ENCODE measurements at regions not wholly inside any gene's neighbourhood (a gene's known extent, or its start where the extent isn't known, plus 50 kb on each side); places are given as distances from the start of the nearest gene placed in this dataset.

- Histone ChIP-seq H4K20me1 (replicated peaks; ENCODE audit: control insufficient read depth, insufficient read depth, low read length) (no peaks in the 10 kb centered on the region), H3K9me1 (ENCODE audit: control insufficient read depth, insufficient read depth, low read length) (no peaks in the 10 kb centered on the region), H3K27me3 (ENCODE audit: control insufficient read depth in 2 of 2, insufficient read depth in 2 of 2, low read length in 2 of 2) (no peaks in the 10 kb centered on the region), H2AFZ (ENCODE audit: low read depth, low read length) (peak overlapping the region; percentile 79), H3K4me2 (ENCODE audit: insufficient read depth, low read length) (no peak overlapping the region), H3K36me3 (ENCODE audit: control insufficient read depth, insufficient read depth, low read length) (no peaks in the 10 kb centered on the region), H3K27ac (ENCODE audit: extremely low read depth, low read depth, low read length) (no peak overlapping the region), H3K79me2 (ENCODE audit: control insufficient read depth, insufficient read depth, low read length) (no peaks in the 10 kb centered on the region), H3K4me3 (no peak overlapping the region), H3K9ac (ENCODE audit: insufficient read depth in 1 of 2, low read depth in 2 of 2, low read length in 2 of 2) (peak overlapping the region in 1 of 2 experiments; percentile 1; a peak in 1 of 4 replicates), H3K4me1 (replicated peaks in 1 of 2; ENCODE audit: control insufficient read depth in 2 of 2, insufficient read depth in 2 of 2, low read length in 2 of 2) (peaks cover 8 to 39% of the 10 kb centered on the region in 2 experiments), H3K9me3 (replicated peaks; ENCODE audit: control insufficient read depth, insufficient read depth, low read depth, low read length) (no peaks in the 10 kb centered on the region)
- no peak; the same call in 1 of the 3 replicates for ATAC-seq
- POLR2A ChIA-PET: interaction anchor here (0.7 to 4.5 kb wide), 7 partner anchors 10 to 275 kb away, joined by 3 to 37 read pairs (median 4); partner anchors contain the start of gene BHLHE40
- in situ Hi-C loops (cut with MboI) (no loop called here), intact Hi-C loops (cut with micrococcal nuclease) (no loop called here)
- WGBS (ENCODE audit: insufficient coverage, low coverage, missing lambda C conversion rate): 52% methylated on average over 2 of the region's 2 CpGs
- BruUV-seq (replicated peaks): no TSS peak
- FAIRE-seq: no peak
- TF ChIP-seq ELK3 (CRISPR knock-in tag; IDR thresholded peaks at IDR 0.05) (no peak), ZNF592 (IDR thresholded peaks at IDR 0.05) (no peak), ZNF76 (CRISPR knock-in tag; IDR thresholded peaks at IDR 0.05; ENCODE audit: borderline replicate concordance) (no peak)
- no peak for DNase-seq (ENCODE audit: extremely low read depth in 1 of 4, low spot score in 3 of 4)
- CTCF ChIA-PET (ENCODE audit: low intra/inter-chr PET ratio): no interaction called here
Observed at GRCh38 chr3:5039585-5039984, 60.3 kb downstream of the BHLHE40 start.

All from K562 (cell line).